KMS-11 (cell line): ENCODE measurements at regions not wholly inside any gene's neighbourhood (a gene's known extent, or its start where the extent isn't known, plus 50 kb on each side); places are given as distances from the start of the nearest gene placed in this dataset.
"Not testable (repeated sequence)": the region's sequence is repeated elsewhere in the genome, so short reads cannot be mapped to it uniquely, and the experiment has no call there.

Source experiments
- H2AFZ ChIP-seq: fragments of 200-600 bp; sonication (generic); 2 replicates; pipeline ENCODE4 v1.6.1; 2016; ENCODE audit warnings: antibody characterized with exemption, mixed run types, low read depth
- H3K27ac ChIP-seq: fragments of 200-600 bp; sonication (generic); 2 replicates; pipeline ENCODE4 v1.6.1; 2016; ENCODE audit warnings: mild to moderate bottlenecking, mixed run types
- H3K27me3 ChIP-seq: fragments of 200-600 bp; sonication (generic); 2 replicates; pipeline ENCODE4 v1.6.1; 2017; ENCODE audit warnings: mild to moderate bottlenecking, low read depth, mixed run types, moderate library complexity; ENCODE audit not compliant: insufficient read depth
- H3K36me3 ChIP-seq: fragments of 200-600 bp; sonication (generic); 2 replicates; pipeline ENCODE4 v1.6.1; 2017; ENCODE audit warnings: mild to moderate bottlenecking, mixed run types; ENCODE audit not compliant: insufficient read depth
- H3K4me1 ChIP-seq: fragments of 200-600 bp; sonication (generic); 2 replicates; pipeline ENCODE4 v1.6.1; 2016; ENCODE audit warnings: mild to moderate bottlenecking, low read depth, mixed run types; ENCODE audit not compliant: poor library complexity, severe bottlenecking
- H3K4me2 ChIP-seq: fragments of 200-600 bp; sonication (generic); 2 replicates; pipeline ENCODE4 v1.7.0; 2016; ENCODE audit warnings: mild to moderate bottlenecking, mixed run types
- H3K4me3 ChIP-seq: fragments of 200-600 bp; sonication (generic); IDR thresholded peaks from 2 replicates; pipeline ENCODE4 v1.6.1; 2017; ENCODE audit warnings: low read depth, low read length, mixed read lengths; ENCODE audit not compliant: insufficient read depth
- H3K79me2 ChIP-seq: fragments of 200-600 bp; sonication (generic); 2 replicates; pipeline ENCODE4 v1.6.1; 2016; ENCODE audit warnings: low read depth, mixed run types; ENCODE audit not compliant: insufficient read depth
- H3K9ac ChIP-seq: fragments of 200-600 bp; sonication (generic); 2 replicates; pipeline ENCODE4 v1.6.1; 2016; ENCODE audit warnings: mild to moderate bottlenecking, mixed run types
- H4K20me1 ChIP-seq: fragments of 200-600 bp; sonication (generic); 2 replicates; pipeline ENCODE4 v1.6.1; 2016; ENCODE audit warnings: mild to moderate bottlenecking, mixed run types; ENCODE audit not compliant: insufficient read depth
- TF ChIP-seq, protein P1 (sequence below): fragments of 200-600 bp; sonication (generic); conservative IDR thresholded peaks from 2 replicates; pipeline ENCODE4 v1.6.1; 2017; ENCODE audit warnings: low read depth, mild to moderate bottlenecking, antibody characterized with exemption, low read length, moderate library complexity, mixed read lengths

DNA sequence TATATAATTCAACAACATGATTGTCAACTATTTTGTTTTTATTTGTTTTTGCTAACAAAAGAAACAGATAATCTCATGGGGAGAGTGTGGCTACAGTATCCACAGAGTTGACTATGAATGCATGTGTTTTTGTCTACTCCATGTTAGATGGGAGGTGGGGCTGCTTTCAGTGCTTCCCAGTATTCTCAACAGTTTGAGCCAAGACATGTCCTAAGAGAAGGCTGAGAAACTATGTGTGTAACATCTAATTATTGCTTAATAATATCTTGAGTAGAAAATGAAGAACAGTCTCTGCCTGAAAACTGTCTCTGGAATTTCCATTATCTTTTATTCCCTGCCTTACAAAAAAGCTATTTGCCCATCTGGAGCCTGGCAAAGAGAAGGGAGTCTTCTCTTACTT, 178.8 kb upstream of the MMADHC start:
- Histone ChIP-seq H4K20me1 (no peaks in the 10 kb centered on the region), H3K4me2 (no peak overlapping the region), H3K27ac (no peak overlapping the region), H3K36me3 (no peaks in the 10 kb centered on the region), H3K9ac (no peak overlapping the region), H3K4me1 (no peaks in the 10 kb centered on the region), H3K27me3 (no peaks in the 10 kb centered on the region), H3K79me2 (no peaks in the 10 kb centered on the region), H3K4me3 (no peak overlapping the region), H2AFZ (no peak overlapping the region)
- TF ChIP-seq, protein P1, sequence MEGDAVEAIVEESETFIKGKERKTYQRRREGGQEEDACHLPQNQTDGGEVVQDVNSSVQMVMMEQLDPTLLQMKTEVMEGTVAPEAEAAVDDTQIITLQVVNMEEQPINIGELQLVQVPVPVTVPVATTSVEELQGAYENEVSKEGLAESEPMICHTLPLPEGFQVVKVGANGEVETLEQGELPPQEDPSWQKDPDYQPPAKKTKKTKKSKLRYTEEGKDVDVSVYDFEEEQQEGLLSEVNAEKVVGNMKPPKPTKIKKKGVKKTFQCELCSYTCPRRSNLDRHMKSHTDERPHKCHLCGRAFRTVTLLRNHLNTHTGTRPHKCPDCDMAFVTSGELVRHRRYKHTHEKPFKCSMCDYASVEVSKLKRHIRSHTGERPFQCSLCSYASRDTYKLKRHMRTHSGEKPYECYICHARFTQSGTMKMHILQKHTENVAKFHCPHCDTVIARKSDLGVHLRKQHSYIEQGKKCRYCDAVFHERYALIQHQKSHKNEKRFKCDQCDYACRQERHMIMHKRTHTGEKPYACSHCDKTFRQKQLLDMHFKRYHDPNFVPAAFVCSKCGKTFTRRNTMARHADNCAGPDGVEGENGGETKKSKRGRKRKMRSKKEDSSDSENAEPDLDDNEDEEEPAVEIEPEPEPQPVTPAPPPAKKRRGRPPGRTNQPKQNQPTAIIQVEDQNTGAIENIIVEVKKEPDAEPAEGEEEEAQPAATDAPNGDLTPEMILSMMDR, result no peak

DNA sequence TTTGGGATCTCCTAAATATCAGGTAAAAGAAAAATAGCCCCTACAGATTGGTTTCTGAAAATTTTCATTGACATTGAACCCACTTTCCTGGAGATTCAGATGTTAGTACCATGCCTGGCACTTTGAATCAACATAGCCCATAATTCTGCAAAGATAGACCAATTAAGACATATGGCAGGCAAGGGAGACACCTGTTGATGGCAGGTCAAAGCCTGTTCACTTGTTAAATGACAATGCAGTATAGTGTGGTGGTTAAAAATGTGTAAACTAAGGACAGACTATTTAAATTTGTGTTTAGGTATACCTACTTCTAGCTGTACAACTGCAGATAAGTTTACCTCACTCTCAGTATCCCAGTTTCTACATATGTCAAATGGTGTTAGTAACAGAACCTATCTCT, 178.1 kb upstream of the MMADHC start:
- no peak overlapping the region for H2AFZ ChIP-seq
- no peak overlapping the region for H3K4me2 ChIP-seq
- no peaks in the 10 kb centered on the region for H3K36me3 ChIP-seq
- no peak overlapping the region for H3K9ac ChIP-seq
- H4K20me1 ChIP-seq, result no peaks in the 10 kb centered on the region
- no peak overlapping the region for H3K4me3 ChIP-seq
- TF ChIP-seq, protein P1, result no peak
- H3K27ac ChIP-seq, result no peak overlapping the region
- no peaks in the 10 kb centered on the region for H3K27me3 ChIP-seq
- H3K4me1 ChIP-seq, result no peaks in the 10 kb centered on the region
- H3K79me2 ChIP-seq, result no peaks in the 10 kb centered on the region

DNA sequence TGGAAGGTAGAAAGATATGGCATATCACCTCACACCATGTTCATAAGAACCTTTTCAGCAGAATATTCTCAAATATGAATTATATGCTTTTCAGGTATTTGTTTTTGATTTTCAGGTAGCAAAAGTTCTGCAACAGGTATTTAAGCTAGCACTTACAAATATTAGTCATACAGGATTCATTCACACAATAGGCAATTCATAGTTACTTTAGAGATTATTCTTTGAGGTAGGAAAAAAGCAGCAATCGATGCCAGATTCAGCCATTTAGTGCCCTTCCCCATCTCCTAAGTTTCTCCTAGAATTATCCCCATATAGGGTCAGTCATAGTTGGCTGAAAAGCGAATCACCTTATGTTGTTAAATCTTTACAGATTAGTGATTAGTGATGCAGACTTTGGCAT, 177.4 kb upstream of the MMADHC start:
- H2AFZ ChIP-seq, result no peak overlapping the region
- no peaks in the 10 kb centered on the region for H3K27me3 ChIP-seq
- no peaks in the 10 kb centered on the region for H3K36me3 ChIP-seq
- H3K79me2 ChIP-seq, result no peaks in the 10 kb centered on the region
- H3K4me2 ChIP-seq, result no peak overlapping the region
- TF ChIP-seq, protein P1, result no peak
- no peaks in the 10 kb centered on the region for H4K20me1 ChIP-seq
- H3K9ac ChIP-seq, result no peak overlapping the region
- H3K27ac ChIP-seq, result no peak overlapping the region
- H3K4me1 ChIP-seq, result no peaks in the 10 kb centered on the region
- no peak overlapping the region for H3K4me3 ChIP-seq

DNA sequence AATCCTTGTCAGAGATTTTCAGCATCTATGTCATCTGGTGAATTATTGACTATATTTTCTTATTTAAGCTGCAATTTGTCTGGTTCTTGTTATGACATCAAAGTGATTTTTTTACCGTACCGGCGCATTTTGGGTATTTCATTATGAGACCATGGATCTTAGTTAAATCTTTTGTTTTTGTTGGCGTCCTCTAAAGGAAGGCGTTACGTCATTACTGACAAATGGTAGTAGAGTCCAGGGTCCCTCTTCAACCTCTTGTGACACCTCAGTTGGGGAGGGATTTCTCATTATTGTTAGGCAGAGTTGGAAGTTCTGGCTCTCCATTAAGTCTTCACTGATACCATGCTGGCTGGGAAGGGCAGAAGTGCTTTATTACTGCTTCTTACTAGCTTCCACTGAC, 175.8 kb upstream of the MMADHC start:
- Histone ChIP-seq H3K4me1 (no peaks in the 10 kb centered on the region), H2AFZ (no peak overlapping the region), H3K4me3 (no peak overlapping the region), H3K27ac (no peak overlapping the region), H3K9ac (no peak overlapping the region), H3K4me2 (no peak overlapping the region), H3K79me2 (no peaks in the 10 kb centered on the region), H4K20me1 (no peaks in the 10 kb centered on the region), H3K27me3 (no peaks in the 10 kb centered on the region), H3K36me3 (no peaks in the 10 kb centered on the region)
- TF ChIP-seq, protein P1, result no peak

DNA sequence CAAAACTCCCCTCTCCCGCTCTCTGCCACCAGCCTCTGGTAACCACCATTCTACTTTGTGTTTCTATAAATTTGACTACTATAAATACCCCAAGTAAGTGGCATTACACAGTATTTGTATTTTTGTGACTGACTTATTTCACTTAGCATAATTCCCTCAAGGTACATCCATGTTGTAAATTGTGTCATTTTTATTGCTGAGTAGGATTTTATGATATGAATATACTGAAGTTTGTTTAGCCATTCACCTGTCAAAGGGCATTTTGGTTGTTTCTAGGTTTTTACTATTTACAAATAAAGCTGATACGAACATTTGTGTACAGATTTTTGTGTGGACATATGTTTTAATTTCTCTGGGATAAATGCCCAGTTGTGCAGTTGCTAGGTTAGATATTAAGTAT, 174.0 kb upstream of the MMADHC start:
- Histone ChIP-seq H2AFZ (no peak overlapping the region), H4K20me1 (no peaks in the 10 kb centered on the region), H3K27me3 (no peaks in the 10 kb centered on the region), H3K27ac (no peak overlapping the region), H3K36me3 (no peaks in the 10 kb centered on the region), H3K79me2 (no peaks in the 10 kb centered on the region), H3K4me1 (no peaks in the 10 kb centered on the region), H3K9ac (no peak overlapping the region), H3K4me3 (no peak overlapping the region), H3K4me2 (no peak overlapping the region)
- TF ChIP-seq, protein P1, result no peak

DNA sequence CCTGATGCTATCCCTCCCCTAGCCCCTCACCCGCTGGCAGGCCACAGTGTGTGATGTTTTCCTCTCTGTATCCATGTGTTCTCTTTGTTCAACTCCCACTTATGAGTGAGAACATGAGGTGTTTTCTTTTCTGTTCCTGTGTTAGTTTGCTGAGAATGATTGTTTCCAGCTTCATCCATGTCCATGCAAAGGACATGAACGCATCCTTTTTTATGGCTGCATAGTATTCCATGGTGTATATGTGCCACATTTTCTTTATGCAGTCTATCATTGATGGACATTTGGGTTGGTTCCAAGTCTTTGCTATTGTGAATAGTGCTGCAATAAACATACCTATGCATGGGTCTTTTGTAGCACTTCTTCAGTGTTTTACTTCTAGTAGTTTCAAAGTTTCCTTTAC, 171.8 kb upstream of the MMADHC start:
- H3K27ac ChIP-seq, H2AFZ ChIP-seq, H3K27me3 ChIP-seq, H3K4me2 ChIP-seq, H3K9ac ChIP-seq, H3K79me2 ChIP-seq, H3K4me3 ChIP-seq, H4K20me1 ChIP-seq, H3K4me1 ChIP-seq, H3K36me3 ChIP-seq: not testable (repeated sequence)

DNA sequence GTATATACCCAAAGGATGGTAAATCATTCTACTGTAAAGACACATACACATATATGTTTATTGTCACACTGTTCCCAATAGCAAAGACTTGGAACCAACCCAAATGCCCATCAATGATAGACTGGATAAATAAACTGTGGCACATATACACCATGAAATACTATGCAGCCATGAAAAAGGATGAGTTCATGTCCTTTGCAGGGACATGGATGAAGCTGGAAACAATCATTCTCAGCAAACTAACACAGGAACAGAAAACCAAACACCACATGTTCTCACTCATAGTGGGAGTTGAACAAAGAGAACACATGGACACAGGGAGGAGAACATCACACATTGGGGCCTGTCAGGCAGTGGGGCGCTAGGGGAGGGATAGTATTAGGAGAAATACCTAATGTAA, 167.1 kb upstream of the MMADHC start:
- H3K36me3 ChIP-seq, H3K27ac ChIP-seq, H3K27me3 ChIP-seq, H3K4me3 ChIP-seq, H3K9ac ChIP-seq, H3K4me1 ChIP-seq, H3K79me2 ChIP-seq, H2AFZ ChIP-seq, H4K20me1 ChIP-seq, H3K4me2 ChIP-seq: not testable (repeated sequence)
